ENCODE measurements at regions not wholly inside any gene's neighbourhood (a gene's known extent, or its start where the extent isn't known, plus 50 kb on each side); places are given as distances from the start of the nearest gene placed in this dataset.

GRCh38 chr7:9283246-9283645 lies 849.8 kb downstream of the NXPH1 start:
- TF ChIP-seq CTCF (IDR thresholded peaks at IDR 0.05): no peak
- no peak for TF ChIP-seq POLR2A (IDR thresholded peaks at IDR 0.05)
- TF ChIP-seq POLR2AphosphoS5 (IDR thresholded peaks at IDR 0.05): no peak

Measured in sigmoid colon (tissue), 4 donors.